OCI-LY3 (cell line): ENCODE measurements at regions not wholly inside any gene's neighbourhood (a gene's known extent, or its start where the extent isn't known, plus 50 kb on each side); places are given as distances from the start of the nearest gene placed in this dataset.

Experiments used
- H2AFZ ChIP-seq: fragments of 200-600, 300-600 bp; shearing (Covaris generic); 2 replicates; pipeline ENCODE4 v1.6.0; 2014; ENCODE audit warnings: antibody characterized with exemption, low read depth, low read length
- H3K27ac ChIP-seq: fragments of 200-600, 300-600 bp; sonication (generic); 2 replicates; pipeline ENCODE4 v1.5.1; 2014; ENCODE audit warnings: mild to moderate bottlenecking, low read length, moderate library complexity, mixed read lengths
- H3K27me3 ChIP-seq: fragments of 200-600, 300-600 bp; sonication (generic); 2 replicates; pipeline ENCODE4 v1.6.1; 2014; ENCODE audit warnings: low read depth, low read length, mixed read lengths
- H3K36me3 ChIP-seq: fragments of 200-600, 300-600 bp; sonication (generic); replicated peaks from 2 replicates; pipeline ENCODE3; 2014; ENCODE audit warnings: low read depth, low read length, mixed read lengths
- H3K4me1 ChIP-seq: fragments of 300-600, 200-600 bp; sonication (generic); 2 replicates; pipeline ENCODE4 v1.6.1; 2014; ENCODE audit warnings: low read length, mixed read lengths
- H3K4me2 ChIP-seq: fragments of 200-600, 300-600 bp; sonication (generic); 2 replicates; pipeline ENCODE4 v1.6.1; 2014; ENCODE audit warnings: low read length, mixed read lengths
- H3K4me3 ChIP-seq: fragments of 300-600, 200-600 bp; sonication (generic); 2 replicates; pipeline ENCODE4 v1.5.1; 2014; ENCODE audit warnings: antibody characterized with exemption, mild to moderate bottlenecking, low read length, moderate library complexity
- H3K79me2 ChIP-seq: fragments of 300-600, 200-600 bp; shearing (Covaris generic); 2 replicates; pipeline ENCODE4 v1.6.1; 2014; ENCODE audit warnings: mild to moderate bottlenecking, low read length, mixed read lengths
- H3K9ac ChIP-seq: fragments of 300-600, 200-600 bp; shearing (Covaris generic); 2 replicates; pipeline ENCODE4 v1.6.0; 2014; ENCODE audit warnings: mild to moderate bottlenecking, low read length, moderate library complexity
- H3K9me3 ChIP-seq: fragments of 200-600, 300-600 bp; shearing (Covaris generic); 2 replicates; pipeline ENCODE4 v1.6.1; 2014; ENCODE audit warnings: low read length, mixed read lengths; ENCODE audit not compliant: insufficient read depth
- H4K20me1 ChIP-seq: fragments of 200-600, 300-600 bp; sonication (generic); 2 replicates; pipeline ENCODE4 v1.6.1; 2016; ENCODE audit warnings: low read length, mixed read lengths; ENCODE audit not compliant: insufficient read depth
- CTCF ChIP-seq: fragments of 200-600, 300-600 bp; sonication (generic); IDR thresholded peaks from 2 replicates; pipeline ENCODE4 v1.5.1; 2014; ENCODE audit warnings: antibody characterized with exemption, low read length, low read depth
- EZH2phosphoT487 ChIP-seq: fragments of 200-600 bp; shearing (Covaris generic); IDR thresholded peaks from 2 replicates; pipeline ENCODE4 v1.6.1; 2018; ENCODE audit warnings: antibody characterized with exemption, mixed run types, low read depth

DNA sequence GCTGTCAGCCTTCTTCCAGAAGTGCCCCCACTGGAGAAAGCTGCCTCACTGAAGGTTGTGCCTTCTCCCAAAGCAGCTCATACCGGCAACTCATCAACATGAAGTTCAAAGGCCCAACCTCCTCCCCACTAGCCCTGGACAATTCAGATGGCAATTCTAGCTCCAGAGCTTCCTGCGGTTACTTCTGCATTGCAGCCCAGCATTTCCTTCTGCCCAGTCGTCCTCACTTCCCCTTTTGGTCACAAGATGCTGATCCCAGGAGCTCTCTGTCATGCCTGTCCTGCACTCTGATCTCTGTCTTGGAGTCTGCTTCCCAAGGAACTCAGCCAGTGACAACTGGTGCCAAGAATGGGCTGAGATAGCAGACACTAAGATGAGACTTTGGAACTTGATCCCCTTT is 178.2 kb upstream of the SOX9 start:
- Histone ChIP-seq H3K36me3 (no peaks in the 10 kb centered on the region), H3K9me3 (no peaks in the 10 kb centered on the region), H4K20me1 (no peaks in the 10 kb centered on the region), H3K4me3 (no peak overlapping the region), H2AFZ (no peak overlapping the region), H3K79me2 (no peaks in the 10 kb centered on the region), H3K9ac (no peak overlapping the region), H3K4me1 (no peaks in the 10 kb centered on the region), H3K27ac (no peak overlapping the region), H3K4me2 (no peak overlapping the region), H3K27me3 (no peaks in the 10 kb centered on the region)
- TF ChIP-seq CTCF (no peak), EZH2phosphoT487 (no peak)

GRCh38 chr17:71948703-71949422 is 172.0 kb upstream of the SOX9 start:
- no peaks in the 10 kb centered on the region for H3K27me3 ChIP-seq
- no peaks in the 10 kb centered on the region for H3K36me3 ChIP-seq
- H3K4me1 ChIP-seq = no peaks in the 10 kb centered on the region
- no peaks in the 10 kb centered on the region for H3K79me2 ChIP-seq
- H4K20me1 ChIP-seq = no peaks in the 10 kb centered on the region
- no peaks in the 10 kb centered on the region for H3K9me3 ChIP-seq
- no peak overlapping the region for H3K4me2 ChIP-seq
- no peak overlapping the region for H3K9ac ChIP-seq
- H3K27ac ChIP-seq = no peak overlapping the region
- no peak for TF ChIP-seq EZH2phosphoT487
- TF ChIP-seq CTCF = no peak
- no peak overlapping the region for H2AFZ ChIP-seq
- H3K4me3 ChIP-seq = no peak overlapping the region

DNA sequence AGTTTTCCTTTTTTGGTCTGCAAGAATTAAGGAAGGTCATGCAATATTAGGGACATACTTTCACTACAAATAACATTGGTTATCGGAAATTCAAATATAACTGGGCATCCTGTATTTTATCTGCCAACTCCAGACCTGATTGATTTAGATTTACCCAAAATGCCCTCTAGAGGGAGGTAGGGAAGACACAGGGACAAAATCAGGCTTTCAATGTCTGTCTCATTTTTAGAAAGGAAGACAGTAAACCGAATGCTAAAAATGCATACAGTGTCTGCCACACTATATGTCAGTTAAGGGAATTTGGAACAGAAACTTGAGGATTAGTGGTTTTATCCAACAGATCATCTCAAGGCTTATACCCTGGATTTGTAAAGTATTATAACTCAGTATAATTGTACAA is 161.7 kb upstream of the SOX9 start:
- Histone ChIP-seq H2AFZ (no peak overlapping the region), H3K79me2 (no peaks in the 10 kb centered on the region), H3K4me1 (no peaks in the 10 kb centered on the region), H3K4me3 (no peak overlapping the region), H3K27ac (no peak overlapping the region), H3K4me2 (no peak overlapping the region), H4K20me1 (no peaks in the 10 kb centered on the region), H3K9me3 (no peaks in the 10 kb centered on the region), H3K36me3 (no peaks in the 10 kb centered on the region), H3K9ac (no peak overlapping the region), H3K27me3 (no peaks in the 10 kb centered on the region)
- TF ChIP-seq CTCF (peak; percentile 42), EZH2phosphoT487 (no peak)

DNA sequence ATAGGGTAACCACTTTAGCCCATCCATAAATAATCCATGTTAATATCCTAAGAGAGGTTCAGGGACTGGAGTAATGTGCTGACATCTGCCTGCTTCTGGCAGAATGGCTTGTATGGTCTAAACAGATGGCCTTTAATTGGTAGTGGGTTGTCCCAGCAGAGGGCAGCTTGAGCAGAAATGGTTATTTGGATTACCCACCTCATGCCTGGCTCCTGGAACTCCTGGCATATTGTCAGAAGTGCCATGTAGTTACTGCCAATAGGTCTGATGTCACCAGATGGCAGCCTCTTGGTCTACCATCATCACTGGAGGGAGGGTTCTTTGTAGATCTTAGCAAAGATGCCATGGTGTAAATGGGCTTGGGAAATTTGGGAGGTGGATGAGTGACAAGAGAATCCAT is 157.5 kb upstream of the SOX9 start:
- TF ChIP-seq CTCF (no peak), EZH2phosphoT487 (no peak)
- Histone ChIP-seq H3K27me3 (no peaks in the 10 kb centered on the region), H4K20me1 (no peaks in the 10 kb centered on the region), H3K79me2 (no peaks in the 10 kb centered on the region), H3K36me3 (no peaks in the 10 kb centered on the region), H3K9ac (no peak overlapping the region), H3K27ac (no peak overlapping the region), H3K9me3 (no peaks in the 10 kb centered on the region), H3K4me2 (no peak overlapping the region), H3K4me3 (no peak overlapping the region), H2AFZ (no peak overlapping the region), H3K4me1 (no peaks in the 10 kb centered on the region)
